Heart right ventricle (tissue), 16 donors: ENCODE measurements at regions not wholly inside any gene's neighbourhood (a gene's known extent, or its start where the extent isn't known, plus 50 kb on each side); places are given as distances from the start of the nearest gene placed in this dataset.

Source experiments
- ATAC-seq, 8 donors: fragments of 200-7000 bp; cut with Tn5 transposase; one replicate each; pipeline ENCODE4 v1.9.1; 2020; ENCODE audit warnings: mild to moderate bottlenecking in 8 of 8, moderate library complexity in 8 of 8, moderate number of reproducible peaks in 1 of 8
- DNase-seq, 2 donors: peaks; one replicate each; pipeline ENCODE4 v3.0.0-alpha.2; 2020
- H3K27ac ChIP-seq, 10 donors: fragments of 200-600 bp; sonication (generic) in 2 of 10; one replicate each; pipeline versions ENCODE4 v1.5.0 to v1.8.0; 2020 to 2022; ENCODE audit warnings: mild to moderate bottlenecking in 3 of 10
- H3K27me3 ChIP-seq, 7 donors: fragments of 200-600 bp; one replicate each; pipeline ENCODE4 v1.8.0; 2021 to 2022; ENCODE audit warnings: mild to moderate bottlenecking in 2 of 7
- H3K36me3 ChIP-seq, 9 donors: fragments of 200-600 bp; sonication (generic) in 1 of 9; one replicate each; pipeline versions ENCODE4 v1.5.0 to v1.8.0; 2020 to 2022; ENCODE audit warnings: mild to moderate bottlenecking in 2 of 9
- H3K4me1 ChIP-seq, 9 donors: fragments of 200-600 bp; sonication (generic) in 1 of 9; one replicate each; pipeline versions ENCODE4 v1.5.0 to v1.8.0; 2020 to 2022; ENCODE audit warnings: mild to moderate bottlenecking in 4 of 9
- H3K4me3 ChIP-seq, 10 donors: fragments of 200-600 bp; sonication (generic) in 2 of 10; one replicate each; pipeline versions ENCODE4 v1.5.0 to v1.8.0; 2020 to 2022; ENCODE audit warnings: mild to moderate bottlenecking in 7 of 10, moderate library complexity in 2 of 10
- H3K9me3 ChIP-seq, 11 donors: fragments of 200-600 bp in 10 of 11; sonication (generic) in 2 of 11; one replicate each; pipeline versions ENCODE4 v1.5.0 to v1.8.0; 2013 to 2022; ENCODE audit warnings: mild to moderate bottlenecking in 2 of 11, control low read depth in 1 of 11, moderate library complexity in 1 of 11
- WGBS, 2 donors: extraction: QIAGEN DNeasy Blood & Tissue Kit; methylation state at CpG; one replicate each; pipeline ENCODE4 v1.1.7; 2013; ENCODE audit warnings: inconsistent platforms in 1 of 2; 5-methylcytosine and 5-hydroxymethylcytosine counted together
- intact Hi-C, 10 donors: fragments of 100-400 bp; cut with DNase I; formaldehyde crosslinking; loops; one replicate each; pipeline versions ENCODE4 v1.11.1 to v1.14.2; 2022
- TF ChIP-seq, protein P1 (sequence below), 9 donors: fragments of 200-600 bp; sonication (generic) in 2 of 9; IDR thresholded peaks; one replicate each; pipeline versions ENCODE4 v1.5.0 to v1.8.0; 2021 to 2022; ENCODE audit warnings: antibody characterized with exemption in 9 of 9, mild to moderate bottlenecking in 5 of 9, moderate library complexity in 1 of 9
- donor health status: Arrhythmogenic right ventricular cardiomyopathy.
- donor health status: ischemic (EF 13 %, LVEDD 7.1; RV severe dilation, severe dysfunction).
- donor health status: healthy with polysubstance abuse.
- donor health status: DM: no; HTN: yes; CAD: no.
- donor health status: DM: no; HTN: no; CAD: no.
- donor health status: ischemic (EF 25% LVEDD 6.9; RV normal size, moderate dysfunction).
- donor health status: ischemic (EF 25% LVEDD 5.7; RV mildly dilated, moderate dysfunction).
- donor health status: healthy.
- donor health status: DM: yes; HTN: yes; CAD: no.
- donor health status: Ischemic cardiomyopathy.
- donor health status: ischemic (EF 35%, LVEDD 5.7; RV mildly dilated, moderate dysfunction).
- donor health status: nonischemic (EF 11% LVEDD 7.7; RV severe dilation, severe dysfunction).
- donor health status: DM: yes; HTN: yes; CAD: no.
- donor health status: PGD.
- donor health status: ischemic (EF 29% LVEDD 5.4; RV normal size, mild dysfunction).
- donor health status: nonischemic (EF 23%, LVEDD 6.1; RV moderate dilation, normal function).

DNA sequence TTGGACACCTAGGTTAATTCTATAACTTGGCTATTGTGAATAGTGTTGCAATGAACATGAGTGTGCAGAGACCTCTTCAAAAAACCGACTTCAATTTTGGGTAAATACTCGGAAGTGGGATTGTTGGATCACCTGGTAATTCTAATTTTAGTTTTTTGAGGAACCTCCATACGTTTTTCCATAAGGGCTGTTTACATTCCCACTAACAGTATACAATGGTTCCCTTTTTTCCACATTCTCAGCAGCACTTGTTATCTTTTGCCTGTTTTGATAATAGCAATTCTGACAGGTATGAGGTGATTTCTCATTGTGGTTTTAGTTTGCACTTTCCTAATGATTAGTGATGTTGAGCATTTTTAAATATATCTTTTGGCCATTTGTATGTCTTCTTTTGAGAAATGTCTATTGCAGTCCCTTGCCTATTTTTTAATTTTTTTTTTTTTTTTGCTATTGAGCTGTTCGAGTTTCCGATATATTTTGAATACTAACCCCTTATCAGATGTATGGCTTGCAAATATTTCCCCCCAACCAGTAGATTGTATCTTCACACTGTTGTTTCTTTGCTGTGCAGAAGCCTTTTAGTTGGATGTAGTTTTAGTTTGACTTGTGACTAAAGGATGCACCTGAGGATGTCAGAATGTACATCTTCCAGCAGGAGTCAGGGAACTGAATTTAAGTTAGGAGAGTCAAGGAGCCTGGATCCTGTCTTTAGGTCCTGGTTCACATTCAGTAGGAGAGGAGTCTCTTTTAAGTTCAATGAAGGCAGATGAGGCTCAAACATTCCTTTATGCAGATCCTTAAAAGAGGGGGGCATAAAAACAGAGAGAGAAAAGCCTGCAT, 120.0 kb downstream of the S1PR1 start:
- H3K36me3 ChIP-seq = no peaks in the 10 kb centered on the region
- intact Hi-C loops = loop anchor here in 9 of 10 donors (1.0 to 10.0 kb wide), 10 partner anchors 45 to 442 kb away; no protein-coding TSS in a partner anchor
- DNase-seq (no peak), ATAC-seq (no peak)
- TF ChIP-seq, protein P1, sequence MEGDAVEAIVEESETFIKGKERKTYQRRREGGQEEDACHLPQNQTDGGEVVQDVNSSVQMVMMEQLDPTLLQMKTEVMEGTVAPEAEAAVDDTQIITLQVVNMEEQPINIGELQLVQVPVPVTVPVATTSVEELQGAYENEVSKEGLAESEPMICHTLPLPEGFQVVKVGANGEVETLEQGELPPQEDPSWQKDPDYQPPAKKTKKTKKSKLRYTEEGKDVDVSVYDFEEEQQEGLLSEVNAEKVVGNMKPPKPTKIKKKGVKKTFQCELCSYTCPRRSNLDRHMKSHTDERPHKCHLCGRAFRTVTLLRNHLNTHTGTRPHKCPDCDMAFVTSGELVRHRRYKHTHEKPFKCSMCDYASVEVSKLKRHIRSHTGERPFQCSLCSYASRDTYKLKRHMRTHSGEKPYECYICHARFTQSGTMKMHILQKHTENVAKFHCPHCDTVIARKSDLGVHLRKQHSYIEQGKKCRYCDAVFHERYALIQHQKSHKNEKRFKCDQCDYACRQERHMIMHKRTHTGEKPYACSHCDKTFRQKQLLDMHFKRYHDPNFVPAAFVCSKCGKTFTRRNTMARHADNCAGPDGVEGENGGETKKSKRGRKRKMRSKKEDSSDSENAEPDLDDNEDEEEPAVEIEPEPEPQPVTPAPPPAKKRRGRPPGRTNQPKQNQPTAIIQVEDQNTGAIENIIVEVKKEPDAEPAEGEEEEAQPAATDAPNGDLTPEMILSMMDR (IDR thresholded peaks at IDR 0.05) = no peak
- H3K27ac ChIP-seq = no peak overlapping the region
- H3K4me1 ChIP-seq = no peaks in the 10 kb centered on the region
- H3K4me3 ChIP-seq = no peak overlapping the region
- peaks cover 0 to 26% (median 0%) of the 10 kb centered on the region in 7 donors for H3K27me3 ChIP-seq
- 65 to 78% methylated on average over 5 of the region's 5 CpGs for WGBS, 2 donors
- H3K9me3 ChIP-seq = no peaks in the 10 kb centered on the region

DNA sequence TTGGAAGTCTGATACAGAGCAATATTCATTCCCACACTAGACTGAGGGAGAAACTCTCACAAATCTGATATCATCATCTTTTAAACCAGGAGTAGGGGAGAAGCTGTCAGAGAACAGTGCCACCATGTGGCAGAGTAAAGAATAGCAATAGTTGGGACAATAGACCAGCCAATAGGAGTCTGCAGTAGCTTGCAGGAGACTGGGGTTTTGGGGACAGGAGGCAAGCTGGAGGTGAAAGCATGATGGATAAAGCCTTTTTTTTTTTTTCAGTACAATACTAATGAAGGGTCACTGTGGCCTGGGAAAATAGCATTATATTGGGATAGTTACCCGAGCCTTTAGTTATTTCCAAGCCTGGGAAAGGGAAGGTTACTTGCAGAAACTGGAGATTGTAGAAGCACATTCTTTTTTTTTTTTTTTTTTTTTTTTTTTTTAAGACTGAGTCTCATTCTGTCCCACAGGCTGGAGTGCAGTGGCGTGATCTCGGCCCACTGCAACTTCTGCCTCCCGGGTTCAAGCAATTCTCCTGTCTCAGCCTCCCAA, 120.7 kb downstream of the S1PR1 start:
- Histone ChIP-seq H3K4me1 (no peaks in the 10 kb centered on the region), H3K9me3 (no peaks in the 10 kb centered on the region), H3K4me3 (no peak overlapping the region), H3K36me3 (no peaks in the 10 kb centered on the region), H3K27ac (no peak overlapping the region), H3K27me3 (peaks cover 0 to 26% (median 0%) of the 10 kb centered on the region in 7 donors)
- TF ChIP-seq, protein P1 (IDR thresholded peaks at IDR 0.05) = peak; percentile 76 to 91 (median 85)
- intact Hi-C loops = loop anchor here in 9 of 10 donors (2.0 to 10.0 kb wide), 9 partner anchors 45 to 443 kb away; no protein-coding TSS in a partner anchor
- WGBS, 2 donors = 52 to 59% methylated on average over 4 of the region's 4 CpGs
- DNase-seq (peak in 1 of 2 donors; percentile 77), ATAC-seq (peak; percentile 78 to 90 (median 82))

GRCh38 chr1:101360506-101360905, 123.7 kb downstream of the S1PR1 start:
- intact Hi-C loops = no loop called here
- ATAC-seq (no peak), DNase-seq (no peak)
- Histone ChIP-seq H3K36me3 (no peaks in the 10 kb centered on the region), H3K4me3 (no peak overlapping the region), H3K27ac (no peak overlapping the region), H3K27me3 (peaks cover 0 to 18% (median 0%) of the 10 kb centered on the region in 7 donors), H3K4me1 (no peaks in the 10 kb centered on the region), H3K9me3 (no peaks in the 10 kb centered on the region)
- 85 to 90% methylated on average over 3 of the region's 3 CpGs for WGBS, 2 donors
- TF ChIP-seq, protein P1 (IDR thresholded peaks at IDR 0.05) = no peak

- no peaks in the 10 kb centered on the region for H3K27me3 ChIP-seq
- intact Hi-C loops = no loop called here
- ATAC-seq = no peak
- no peak for DNase-seq
- H3K4me3 ChIP-seq = no peak overlapping the region
- no peaks in the 10 kb centered on the region for H3K4me1 ChIP-seq
- H3K9me3 ChIP-seq = no peaks in the 10 kb centered on the region
- H3K36me3 ChIP-seq = no peaks in the 10 kb centered on the region
- H3K27ac ChIP-seq = no peak overlapping the region
- TF ChIP-seq, protein P1 (IDR thresholded peaks at IDR 0.05) = no peak
These were observed 127.1 kb downstream of the S1PR1 start for GRCh38 chr1:101363891-101364318.
